ENCODE measurements at regions not wholly inside any gene's neighbourhood (a gene's known extent, or its start where the extent isn't known, plus 50 kb on each side); places are given as distances from the start of the nearest gene placed in this dataset.
A peak's percentile ranks its signal among the peaks of the same experiment; 100 is the strongest.

DNA sequence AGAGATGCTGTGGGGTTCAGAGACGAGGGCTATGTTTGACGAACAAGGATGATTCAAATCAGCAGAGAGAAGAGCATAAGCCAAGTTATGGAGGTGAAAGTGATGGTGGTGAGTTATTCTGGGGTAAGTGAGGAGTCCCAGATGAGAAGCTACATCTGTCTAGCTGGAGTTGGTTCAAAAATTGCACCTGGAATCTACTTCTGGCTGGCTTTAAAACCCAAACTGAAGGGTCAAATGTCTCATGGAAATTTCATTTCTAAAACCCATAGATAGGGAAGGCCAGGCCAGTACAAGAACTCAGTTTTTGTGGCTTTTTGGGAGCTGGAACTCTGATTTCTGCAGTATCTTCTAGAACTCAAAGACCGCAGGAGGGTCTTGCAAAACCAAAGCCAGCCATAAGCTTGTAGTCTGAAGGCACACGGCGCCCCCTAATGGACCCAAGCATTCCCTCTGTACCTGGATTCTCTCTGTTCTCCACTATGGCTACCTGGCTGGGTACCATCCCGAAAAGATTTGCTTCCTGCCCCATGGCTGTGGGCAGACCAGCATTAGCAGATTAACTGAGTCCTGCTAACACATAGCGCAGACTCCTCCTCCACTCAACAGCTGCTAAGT, 229.1 kb upstream of the SLC14A2 start:
- no peak for DNase-seq

DNA sequence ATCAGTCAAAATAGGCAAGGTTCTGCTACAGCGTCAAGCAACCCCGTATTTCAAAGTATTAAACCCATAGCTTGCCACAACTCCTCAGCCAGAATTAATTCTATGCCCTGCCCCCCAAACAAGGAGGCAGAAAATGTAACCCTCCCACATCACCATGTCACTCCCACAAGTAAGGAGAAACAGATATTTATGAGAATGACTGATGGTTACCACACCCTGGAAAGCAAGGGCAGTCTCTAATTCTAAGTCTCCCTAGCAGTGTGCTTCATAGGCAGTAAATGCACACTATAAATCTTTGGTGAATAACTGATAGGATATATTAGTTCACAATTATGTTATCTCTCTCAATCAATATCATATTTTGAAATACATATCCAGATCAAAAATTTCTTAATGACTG, 228.0 kb upstream of the SLC14A2 start:
- DNase-seq = no peak

GRCh38 chr18:45398448-45398847, 216.8 kb upstream of the SLC14A2 start:
- no peak for DNase-seq

DNA sequence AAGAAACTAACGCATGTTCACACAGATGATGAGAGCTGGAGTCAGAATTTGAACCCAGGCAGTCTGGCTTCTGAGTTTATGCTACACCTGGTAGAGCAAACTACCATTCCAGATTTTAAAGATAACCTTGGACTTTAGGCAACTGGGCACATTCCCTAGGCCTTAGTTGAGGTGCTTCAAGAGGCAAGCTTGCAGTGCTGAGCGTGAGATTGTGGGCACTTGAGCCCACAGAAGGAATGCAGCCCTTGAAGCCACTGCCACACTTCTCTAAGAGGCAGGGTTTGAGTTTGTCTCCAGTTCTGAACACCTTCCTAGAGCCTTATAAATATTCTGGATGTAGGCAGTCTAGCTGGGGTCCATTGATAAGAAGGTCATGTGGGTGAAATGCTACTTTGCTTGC, 216.1 kb upstream of the SLC14A2 start:
- DNase-seq = no peak

- no peak for DNase-seq
These were observed 215.6 kb upstream of the SLC14A2 start for GRCh38 chr18:45399643-45400042.

DNA sequence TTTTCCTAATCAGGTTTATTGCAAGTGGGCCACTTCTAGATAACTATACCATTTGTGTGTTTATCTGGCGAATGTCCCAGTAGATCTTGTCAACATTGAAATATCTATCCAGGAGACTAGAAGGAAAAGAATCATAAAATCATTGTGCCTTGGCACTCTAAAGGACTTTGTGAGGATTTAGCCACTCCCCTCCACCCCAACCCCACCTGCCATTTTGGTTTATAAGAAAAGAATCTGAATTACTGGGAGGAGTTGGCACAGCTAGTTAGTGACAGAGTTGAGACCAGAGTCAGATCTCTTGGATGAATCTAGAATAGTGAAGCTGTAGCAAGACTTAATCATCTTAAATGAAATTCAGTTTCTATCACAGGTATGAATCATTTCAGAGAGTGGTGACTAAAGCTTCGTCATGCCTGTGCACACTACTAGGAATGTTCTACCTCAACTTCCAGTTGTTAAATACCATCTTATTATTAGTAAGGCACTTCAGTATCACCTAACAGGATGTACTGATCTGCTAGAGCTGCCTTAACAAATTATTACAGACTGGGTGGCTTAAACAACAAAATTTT, 212.7 kb upstream of the SLC14A2 start:
- peak in 1 of 2 experiments; percentile 3 for DNase-seq

- no peak for DNase-seq
These were observed 211.8 kb upstream of the SLC14A2 start for GRCh38 chr18:45403341-45404049.

DNA sequence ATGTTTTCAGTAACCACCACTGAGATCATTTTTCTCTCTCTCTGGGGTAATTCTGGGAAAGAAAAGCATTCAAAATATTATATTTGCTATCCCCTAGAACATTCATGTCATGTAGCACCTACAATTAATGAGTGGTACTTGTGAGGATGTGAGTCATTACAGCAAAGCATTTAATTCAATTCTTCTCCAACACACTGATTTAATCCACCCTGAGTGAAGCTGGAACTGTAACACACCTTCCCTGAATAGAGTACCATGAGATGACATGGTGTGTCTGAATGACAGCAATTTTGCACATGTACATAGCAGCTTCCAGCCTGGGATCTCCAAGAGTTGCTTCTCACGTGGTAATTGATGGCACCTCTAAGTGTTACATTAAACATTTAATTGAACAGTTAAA, 207.1 kb upstream of the SLC14A2 start:
- DNase-seq = no peak

GRCh38 chr18:45409971-45410370, 205.3 kb upstream of the SLC14A2 start:
- no peak for DNase-seq

DNA sequence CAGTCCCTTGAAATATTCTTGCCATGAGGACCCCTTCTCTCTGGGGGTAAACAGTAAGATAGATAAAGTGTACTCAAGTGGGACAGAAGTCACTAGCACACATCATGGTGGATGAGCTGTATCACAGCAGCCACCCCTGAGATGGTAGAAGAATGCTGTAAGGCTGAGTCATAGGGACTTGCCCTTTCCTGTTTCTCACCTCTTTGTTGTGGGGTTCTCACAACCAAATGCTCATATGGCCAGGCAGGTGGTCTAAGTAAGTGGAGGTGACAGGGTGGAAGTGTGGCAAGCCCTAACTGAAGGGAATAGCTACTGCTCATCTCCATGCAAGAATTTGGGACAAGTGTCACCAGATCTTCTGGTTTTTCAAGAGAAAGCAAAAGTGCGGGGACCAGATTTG, 202.7 kb upstream of the SLC14A2 start:
- DNase-seq = no peak

DNA sequence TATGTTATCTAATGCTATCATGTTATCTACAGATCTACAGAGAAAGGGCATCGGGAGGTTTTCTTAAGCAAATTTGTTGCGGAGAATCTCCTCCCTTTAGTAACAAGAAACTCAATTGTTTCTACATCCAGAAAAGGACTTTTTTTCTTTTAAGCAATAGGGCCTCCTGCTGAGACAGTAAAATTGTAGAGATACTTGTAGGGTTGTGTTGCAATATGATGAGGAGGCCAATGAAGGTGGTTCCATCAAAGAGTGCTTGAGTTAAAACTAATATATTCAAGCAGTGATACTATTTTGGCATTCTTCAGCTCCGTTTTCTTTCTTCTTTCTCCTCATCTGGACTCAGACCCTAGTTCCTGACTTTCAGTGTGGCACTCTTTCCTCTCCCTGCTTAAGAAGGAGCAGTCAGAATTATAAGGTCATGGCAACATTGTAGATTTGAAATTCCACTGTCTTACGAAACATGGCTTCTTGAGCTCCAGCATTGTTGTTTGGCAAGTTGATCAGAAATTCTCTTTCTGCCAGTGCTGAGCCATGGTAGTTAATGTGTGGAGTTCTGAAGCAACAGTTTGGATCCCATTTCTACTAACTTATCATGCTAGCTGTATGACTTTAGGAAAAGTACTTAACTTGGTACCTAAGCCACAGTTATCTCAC, 202.0 kb upstream of the SLC14A2 start:
- DNase-seq = no peak

- DNase-seq = no peak
These were observed 199.7 kb upstream of the SLC14A2 start for GRCh38 chr18:45415614-45416013.

- DNase-seq = no peak
These were observed 199.1 kb upstream of the SLC14A2 start for GRCh38 chr18:45416168-45416567.

GRCh38 chr18:45417392-45417791, 197.9 kb upstream of the SLC14A2 start:
- DNase-seq = no peak

DNA sequence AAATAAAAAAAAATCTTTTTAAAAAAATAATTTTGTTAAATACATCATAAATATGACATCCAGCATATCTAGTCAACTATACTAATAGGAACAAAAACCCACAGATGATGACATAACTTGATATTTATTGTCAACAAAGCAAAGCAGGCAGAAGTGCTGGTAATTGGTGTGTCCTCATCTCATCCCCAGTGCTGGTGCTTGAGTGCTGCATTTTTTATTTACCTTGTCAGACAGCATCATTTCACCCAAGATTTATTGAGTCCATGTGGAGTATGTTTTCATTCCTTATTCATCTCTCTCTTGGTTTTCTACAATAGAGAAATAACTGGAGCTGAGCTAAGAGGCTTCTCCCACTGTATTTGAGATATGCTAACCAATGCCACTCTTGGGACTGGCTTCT, 191.6 kb upstream of the SLC14A2 start:
- no peak for DNase-seq

DNA sequence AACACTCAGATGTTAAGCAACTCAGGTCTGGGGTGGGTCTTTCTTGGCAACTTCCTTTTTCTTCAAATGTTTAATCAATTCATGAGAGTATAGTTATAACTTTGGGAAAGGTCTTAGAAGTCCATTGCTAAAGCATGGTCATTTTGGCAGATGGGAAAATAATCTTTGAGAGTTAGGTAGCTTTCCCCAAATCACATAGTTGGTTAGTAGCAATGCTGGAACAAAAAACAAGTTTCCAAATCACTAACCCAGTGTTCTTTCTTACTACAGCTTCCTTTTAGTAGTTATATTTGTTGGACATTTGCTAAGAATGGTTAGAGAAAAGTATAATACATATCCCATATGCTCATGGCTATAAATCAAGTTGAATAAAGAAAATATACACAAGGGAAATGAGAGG, 185.2 kb upstream of the SLC14A2 start:
- DNase-seq = no peak

DNA sequence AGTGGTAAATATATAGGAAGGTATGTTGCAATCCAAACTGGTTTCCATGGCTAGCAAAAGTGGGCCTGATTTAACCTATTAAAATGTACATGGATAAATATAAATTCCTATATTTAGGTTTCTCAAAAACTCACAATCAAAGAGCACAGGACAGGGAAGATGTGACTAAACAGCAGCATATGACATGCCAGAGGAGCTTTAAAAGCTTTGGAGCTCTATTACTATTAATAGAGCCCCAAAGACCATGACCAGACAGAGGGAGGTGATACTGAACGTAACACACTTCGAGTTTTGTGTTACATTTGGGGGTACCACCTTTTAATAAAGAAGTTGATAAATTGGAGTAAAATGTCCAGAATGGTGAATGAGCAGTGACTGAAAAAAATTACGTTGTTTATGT, 179.5 kb upstream of the SLC14A2 start:
- no peak for DNase-seq

DNA sequence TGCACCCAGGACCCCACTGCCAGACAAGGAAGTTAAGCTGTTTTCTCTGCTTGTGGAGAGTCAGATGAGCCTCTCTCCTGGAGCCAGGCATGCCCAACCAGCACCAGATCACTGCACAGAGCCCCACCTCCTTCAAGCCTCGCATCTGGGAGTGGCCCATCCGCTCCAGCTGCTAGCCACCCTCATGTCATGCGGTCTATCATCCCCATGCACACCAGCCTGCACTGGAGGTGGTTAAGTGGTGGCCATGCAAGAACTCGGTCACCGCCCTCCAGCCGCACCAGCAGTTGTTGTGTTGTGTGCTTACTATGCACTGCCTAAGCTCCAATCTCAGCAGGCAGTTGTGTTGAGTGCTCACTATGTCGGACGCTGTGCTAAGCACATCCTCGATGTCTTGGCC, 177.9 kb upstream of the SLC14A2 start:
- no peak for DNase-seq

GRCh38 chr18:45439851-45440645, 175.2 kb upstream of the SLC14A2 start:
- DNase-seq = no peak

GRCh38 chr18:45441110-45441847, 174.0 kb upstream of the SLC14A2 start:
- DNase-seq = no peak

DNA sequence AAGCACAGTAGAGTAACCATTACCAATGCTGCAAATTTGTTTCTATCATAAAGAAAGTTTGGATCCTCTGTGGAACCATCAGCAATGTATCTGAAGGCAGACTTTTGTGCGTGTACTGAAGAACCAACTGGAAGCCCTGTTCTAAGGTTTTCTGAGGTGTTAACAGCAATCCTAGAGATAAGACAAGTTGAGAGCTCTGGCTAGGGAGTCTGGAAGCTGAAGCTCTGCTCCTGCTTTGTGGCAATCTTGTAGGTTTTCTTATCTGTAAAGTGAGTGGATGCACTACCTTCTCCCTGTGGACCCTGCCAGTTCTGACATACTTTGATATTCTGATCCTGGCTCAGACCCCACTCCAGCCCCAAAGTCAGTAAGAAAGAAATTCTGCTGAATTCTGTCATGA, 171.2 kb upstream of the SLC14A2 start:
- DNase-seq = no peak
